GM19099 (cell line): ENCODE measurements at regions not wholly inside any gene's neighbourhood (a gene's known extent, or its start where the extent isn't known, plus 50 kb on each side); places are given as distances from the start of the nearest gene placed in this dataset.

Source experiments
- POLR2A ChIP-seq: IDR thresholded peaks from 3 replicates; pipeline ENCODE4 v1.6.1; 2011; ENCODE audit warnings: low read depth; ENCODE audit not compliant: insufficient read length; ENCODE audit errors: extremely low read depth

GRCh38 chr22:22389467-22389866, 119.1 kb downstream of the ZNF280B start:
- TF ChIP-seq POLR2A: no peak

- no peak for TF ChIP-seq POLR2A
Observed at GRCh38 chr22:22390989-22391388, 117.6 kb downstream of the ZNF280B start.

GRCh38 chr22:22391543-22391942, 117.0 kb downstream of the ZNF280B start:
- TF ChIP-seq POLR2A: no peak

GRCh38 chr22:22392131-22392530, 116.4 kb downstream of the ZNF280B start:
- no peak for TF ChIP-seq POLR2A

- no peak for TF ChIP-seq POLR2A
Observed at GRCh38 chr22:22394591-22394990, 114.0 kb downstream of the ZNF280B start.

GRCh38 chr22:22395245-22395644, 113.3 kb downstream of the ZNF280B start:
- no peak for TF ChIP-seq POLR2A

- TF ChIP-seq POLR2A: no peak
Observed at GRCh38 chr22:22396741-22397291, 111.7 kb downstream of the ZNF280B start.

GRCh38 chr22:22397292-22397870, 111.2 kb downstream of the ZNF280B start:
- no peak for TF ChIP-seq POLR2A

GRCh38 chr22:22397875-22398524, 110.5 kb downstream of the ZNF280B start:
- TF ChIP-seq POLR2A: no peak

- no peak for TF ChIP-seq POLR2A
Observed at GRCh38 chr22:22398530-22399327, 109.8 kb downstream of the ZNF280B start.

GRCh38 chr22:22400099-22400498, 108.4 kb downstream of the ZNF280B start:
- no peak for TF ChIP-seq POLR2A

GRCh38 chr22:22400964-22401363, 107.6 kb downstream of the ZNF280B start:
- TF ChIP-seq POLR2A: no peak

- TF ChIP-seq POLR2A: no peak
Observed at GRCh38 chr22:22401381-22401780, 107.2 kb downstream of the ZNF280B start.

GRCh38 chr22:22403306-22403705, 105.2 kb downstream of the ZNF280B start:
- no peak for TF ChIP-seq POLR2A

GRCh38 chr22:22403771-22404170, 104.8 kb downstream of the ZNF280B start:
- no peak for TF ChIP-seq POLR2A
